Stimulated activated CD8-positive, alpha-beta memory T cell treated with anti-CD3 and anti-CD28 coated beads, Interleukin-4, amount 100 ng/mL, for 48 hours (primary cell): ENCODE measurements at regions not wholly inside any gene's neighbourhood (a gene's known extent, or its start where the extent isn't known, plus 50 kb on each side); places are given as distances from the start of the nearest gene placed in this dataset.
"Not testable (repeated sequence)": the region's sequence is repeated elsewhere in the genome, so short reads cannot be mapped to it uniquely, and the experiment has no call there.

Experiments
- DNase-seq: peaks from one replicate; pipeline ENCODE4 v3.0.0-alpha.2; 2020

GRCh38 chr6:130720076-130720715, 107.0 kb upstream of the SMLR1 start:
- no peak for DNase-seq

DNA sequence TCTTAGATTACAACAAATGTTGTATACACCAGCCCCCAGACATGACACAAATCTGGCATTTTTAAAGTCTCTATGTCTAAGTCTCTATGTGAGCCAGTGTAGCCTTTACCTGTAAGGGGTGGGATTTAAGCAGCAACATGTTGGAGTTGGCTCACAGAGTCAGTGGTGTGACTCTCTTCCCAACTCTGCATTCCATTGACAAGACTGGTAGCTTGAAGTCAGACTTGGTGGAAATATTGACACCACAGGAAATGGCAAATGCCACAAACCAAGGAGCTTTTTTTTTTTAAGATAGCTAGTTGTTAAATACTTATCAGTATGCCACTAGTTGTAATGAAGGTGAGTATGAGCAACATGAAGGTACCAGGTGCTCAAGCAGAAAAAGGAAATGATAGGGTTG, 103.1 kb upstream of the SMLR1 start:
- no peak for DNase-seq

- DNase-seq, result no peak
These were observed 101.7 kb upstream of the SMLR1 start for GRCh38 chr6:130725551-130725950.

DNA sequence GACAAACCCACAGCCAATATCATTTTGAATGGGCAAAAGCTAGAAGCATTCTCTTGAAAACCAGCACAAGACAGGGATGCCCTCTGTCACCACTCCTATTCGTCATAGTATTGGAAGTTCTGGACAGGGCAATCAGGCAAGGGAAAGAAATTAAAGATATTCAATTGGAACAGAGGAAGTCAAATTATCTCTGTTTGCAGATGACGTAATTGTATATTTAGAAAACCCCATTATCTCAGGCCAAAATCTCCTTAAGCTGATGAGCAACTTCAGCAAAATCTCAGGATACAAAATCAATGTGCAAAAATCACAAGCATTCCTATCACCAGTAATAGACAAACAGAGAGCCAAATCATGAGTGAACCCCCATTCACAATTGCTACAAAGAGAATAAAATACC, 99.1 kb upstream of the SMLR1 start:
- DNase-seq, result not testable (repeated sequence)

- DNase-seq, result no peak
These were observed 96.6 kb upstream of the SMLR1 start for GRCh38 chr6:130730600-130730999.

GRCh38 chr6:130734161-130734560, 93.0 kb upstream of the SMLR1 start:
- no peak for DNase-seq

- DNase-seq, result no peak
These were observed 86.9 kb upstream of the SMLR1 start for GRCh38 chr6:130740308-130740707.

- no peak for DNase-seq
These were observed 85.0 kb upstream of the SMLR1 start for GRCh38 chr6:130742131-130742681.

GRCh38 chr6:130743175-130743574, 84.0 kb upstream of the SMLR1 start:
- DNase-seq, result no peak

DNA sequence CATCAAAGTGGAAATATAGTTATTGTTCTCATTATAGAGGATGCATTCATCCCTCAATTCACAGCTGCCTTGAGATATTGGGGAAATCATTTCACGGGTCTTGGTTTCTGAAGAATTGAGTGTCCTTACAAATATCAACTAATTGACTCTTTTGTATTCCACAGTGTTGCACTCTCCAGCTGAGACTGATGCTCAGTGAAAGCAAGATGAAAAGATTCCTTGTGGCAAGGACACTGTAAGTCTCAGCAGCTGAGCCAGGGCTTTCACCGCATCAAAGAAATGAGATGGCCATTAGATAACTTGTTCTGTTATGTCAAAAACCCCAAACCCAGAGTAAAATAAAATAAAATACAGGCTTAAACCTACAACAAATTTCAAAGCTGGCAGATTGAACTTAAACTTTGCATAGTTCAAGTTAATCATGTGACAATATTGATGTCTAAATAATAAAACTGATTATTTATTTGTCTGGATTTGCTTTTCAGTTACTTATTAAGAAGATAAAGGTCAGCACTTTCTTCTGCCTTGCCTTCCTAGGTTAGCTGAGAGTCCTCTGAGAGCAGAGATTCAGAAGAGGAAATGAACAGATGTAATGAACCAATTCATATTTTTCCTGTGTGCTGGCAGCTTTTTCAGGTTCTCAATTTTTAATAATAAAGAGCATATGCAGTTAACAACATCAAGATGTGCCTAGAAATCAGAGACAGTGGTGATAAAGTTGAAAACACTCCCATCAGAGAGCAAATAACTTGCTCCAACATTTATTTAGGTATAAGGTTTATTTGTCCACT, 82.4 kb upstream of the SMLR1 start:
- DNase-seq, result no peak

DNA sequence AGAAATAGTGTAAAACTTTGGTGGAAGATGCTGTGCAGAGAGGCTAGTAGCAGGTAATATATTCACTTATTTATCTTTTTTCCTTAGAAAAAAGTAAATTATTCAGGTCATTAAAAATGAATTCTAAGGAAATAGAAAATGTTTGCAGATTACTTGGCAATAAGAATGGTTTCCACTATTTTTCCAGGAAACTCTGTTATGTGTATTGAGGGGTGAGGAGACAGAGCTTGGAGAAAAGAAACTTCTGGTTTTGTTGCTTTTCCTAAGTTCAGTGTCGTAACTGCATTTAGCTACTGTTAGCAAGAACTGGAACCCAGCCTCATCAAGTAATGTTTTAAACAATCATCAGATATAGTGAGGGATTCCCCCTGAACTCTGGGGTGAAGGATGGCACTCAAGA, 79.2 kb upstream of the SMLR1 start:
- no peak for DNase-seq

- no peak for DNase-seq
These were observed 77.8 kb upstream of the SMLR1 start for GRCh38 chr6:130749402-130749801.

GRCh38 chr6:130752267-130752666, 74.9 kb upstream of the SMLR1 start:
- no peak for DNase-seq

DNA sequence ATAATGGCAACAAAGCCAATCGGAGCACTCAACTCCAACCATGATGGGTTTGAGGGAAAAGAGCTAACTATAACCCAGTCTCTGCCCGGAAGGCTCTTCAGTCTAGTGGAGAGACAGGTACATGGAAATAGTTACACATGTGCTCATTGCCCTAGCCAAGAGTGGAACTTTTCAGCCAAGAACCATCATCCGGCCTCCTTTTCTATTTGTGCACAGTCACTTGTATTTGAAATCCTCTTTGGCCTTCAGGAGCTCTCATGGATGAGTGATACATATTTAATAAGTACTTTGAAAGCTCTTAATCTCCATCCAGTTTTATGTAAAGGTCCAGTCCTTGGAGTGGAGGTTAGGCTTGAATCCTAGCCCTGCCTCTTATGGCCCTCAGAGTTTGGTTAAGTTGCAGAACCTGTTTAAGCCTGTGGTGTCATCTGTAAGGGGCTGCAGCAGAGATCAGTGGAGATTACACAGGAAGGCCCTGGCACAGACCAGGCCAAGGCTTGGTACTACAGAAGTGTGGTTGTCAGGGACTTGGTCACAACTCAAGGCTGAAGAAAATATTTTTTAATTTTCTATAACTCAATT, 72.3 kb upstream of the SMLR1 start:
- no peak for DNase-seq

DNA sequence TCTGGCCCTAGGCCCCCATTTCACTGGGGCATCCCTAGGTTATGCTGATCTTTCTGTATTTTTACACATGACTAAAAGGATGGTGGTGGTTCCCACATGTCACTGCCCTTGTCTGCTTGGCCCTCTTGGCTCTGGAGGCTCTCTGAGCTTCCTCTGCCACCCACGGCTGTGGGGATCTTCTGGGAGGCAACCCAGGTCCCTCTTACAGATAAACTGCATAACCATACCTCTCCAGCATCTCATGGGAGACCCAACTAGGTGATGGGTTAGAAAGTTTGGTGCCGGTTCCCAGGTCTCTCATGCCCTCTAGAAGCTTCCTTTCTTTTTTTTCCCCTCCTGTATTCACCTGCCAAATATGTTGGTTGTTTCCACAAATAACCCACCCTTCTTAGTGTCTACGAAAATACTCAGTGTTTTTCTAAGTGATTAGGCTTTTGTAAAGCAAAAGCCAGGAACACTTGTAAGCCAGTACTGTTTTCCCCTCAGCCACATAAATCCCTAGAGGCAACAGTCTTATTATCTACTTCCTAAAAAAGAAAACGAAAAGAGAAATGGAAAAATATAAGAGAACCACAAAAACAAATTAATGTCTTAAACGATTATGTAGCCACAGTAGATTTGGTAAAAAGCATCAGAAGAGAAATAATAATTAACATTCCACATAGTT, 71.7 kb upstream of the SMLR1 start:
- DNase-seq, result no peak

DNA sequence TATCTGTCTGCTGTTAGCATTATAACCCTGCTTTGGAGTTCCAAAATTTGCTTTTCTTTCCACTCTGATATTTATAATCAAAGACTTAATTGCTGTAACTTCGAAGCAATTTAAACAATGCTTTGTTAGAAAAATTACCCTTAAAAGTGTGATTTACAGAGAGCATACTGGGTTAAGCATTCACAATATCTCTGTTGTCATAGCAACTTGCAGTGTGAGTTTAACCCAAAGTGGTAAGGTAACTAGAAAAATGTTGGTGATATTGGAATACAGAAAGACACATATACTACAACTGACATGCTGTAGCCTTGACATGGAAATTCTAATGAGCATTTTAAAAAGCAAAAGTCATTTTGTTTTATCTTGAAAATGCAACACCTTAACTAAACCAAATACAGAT, 70.4 kb upstream of the SMLR1 start:
- DNase-seq, result no peak

DNA sequence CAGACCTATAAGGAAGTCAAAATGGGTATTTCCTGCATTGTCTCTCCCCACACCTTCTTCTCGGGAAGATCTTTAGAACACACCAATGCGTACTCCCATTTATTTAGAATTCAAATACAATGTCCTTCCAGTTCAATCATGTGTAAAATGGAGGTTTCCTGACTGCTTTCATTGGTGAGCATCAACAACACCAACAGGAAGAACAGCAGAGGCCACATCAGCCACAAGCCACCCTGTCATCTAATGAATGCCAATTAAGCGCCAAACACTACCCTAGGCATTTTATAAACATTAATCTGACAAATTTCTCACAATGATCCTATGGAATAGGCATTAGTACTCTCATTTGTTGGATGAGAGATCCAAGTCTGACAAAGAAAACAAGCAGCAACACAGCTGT, 68.4 kb upstream of the SMLR1 start:
- no peak for DNase-seq

DNA sequence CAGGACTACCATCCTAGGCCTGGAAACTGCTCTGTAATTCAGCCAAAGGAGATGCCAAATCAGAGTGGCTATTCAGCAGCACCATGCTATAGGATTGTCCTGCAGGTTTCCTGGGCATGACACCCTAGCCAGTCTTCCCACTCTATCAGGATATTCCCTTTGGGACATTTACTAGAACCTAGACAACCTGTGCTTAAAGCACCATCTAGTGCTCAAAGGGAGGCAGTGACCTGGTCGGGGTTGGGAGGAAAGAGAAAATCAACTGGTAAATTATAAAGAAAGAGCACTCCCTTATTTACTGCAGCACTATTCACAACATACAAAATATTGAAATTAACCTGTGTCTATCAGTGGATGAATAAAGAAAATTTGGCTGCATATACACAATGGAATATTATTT, 67.2 kb upstream of the SMLR1 start:
- DNase-seq, result no peak

DNA sequence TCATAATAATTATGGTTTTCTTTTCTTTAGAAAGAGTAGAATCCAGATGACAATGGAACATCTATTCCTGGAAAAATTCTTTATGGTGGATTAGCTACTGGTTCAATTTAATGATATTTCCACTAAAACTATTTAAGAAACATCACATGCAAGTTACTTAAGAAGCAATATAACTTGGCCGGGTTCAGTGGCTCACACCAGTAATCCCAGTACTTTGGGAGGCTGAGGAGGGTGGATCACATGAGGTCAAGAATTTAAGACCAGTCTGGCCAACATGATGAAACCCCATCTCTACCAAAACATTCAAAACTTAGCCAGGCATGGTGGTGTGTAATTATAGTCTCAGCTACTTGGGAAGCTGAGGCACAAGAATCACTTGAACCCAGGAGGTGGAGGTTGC, 65.9 kb upstream of the SMLR1 start:
- DNase-seq, result no peak

DNA sequence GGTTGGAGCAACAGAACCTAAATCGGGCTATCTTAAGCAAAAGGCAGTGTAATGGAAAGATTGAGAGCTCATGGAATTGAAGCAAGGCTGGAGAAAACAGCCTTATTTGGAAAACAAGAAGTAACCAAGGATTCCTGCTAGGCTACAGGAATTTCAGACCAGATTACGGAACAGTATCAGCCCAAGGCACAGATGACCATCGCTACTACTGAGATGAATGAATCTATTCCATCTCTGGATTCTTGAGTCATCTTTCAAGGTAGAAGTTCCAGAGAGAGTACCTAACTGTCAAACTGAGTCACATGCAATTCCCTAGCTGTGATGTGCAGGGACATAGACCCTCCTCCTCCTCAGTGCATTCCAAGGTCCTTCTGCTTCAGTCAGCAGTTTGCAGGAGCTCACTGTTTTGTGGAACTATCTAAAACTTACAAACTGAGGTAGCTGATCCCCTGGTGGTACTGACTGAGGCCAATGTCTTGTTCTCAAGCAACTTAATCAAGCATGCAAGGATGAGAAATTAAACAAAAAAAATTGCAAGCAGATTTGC, 62.0 kb upstream of the SMLR1 start:
- no peak for DNase-seq

DNA sequence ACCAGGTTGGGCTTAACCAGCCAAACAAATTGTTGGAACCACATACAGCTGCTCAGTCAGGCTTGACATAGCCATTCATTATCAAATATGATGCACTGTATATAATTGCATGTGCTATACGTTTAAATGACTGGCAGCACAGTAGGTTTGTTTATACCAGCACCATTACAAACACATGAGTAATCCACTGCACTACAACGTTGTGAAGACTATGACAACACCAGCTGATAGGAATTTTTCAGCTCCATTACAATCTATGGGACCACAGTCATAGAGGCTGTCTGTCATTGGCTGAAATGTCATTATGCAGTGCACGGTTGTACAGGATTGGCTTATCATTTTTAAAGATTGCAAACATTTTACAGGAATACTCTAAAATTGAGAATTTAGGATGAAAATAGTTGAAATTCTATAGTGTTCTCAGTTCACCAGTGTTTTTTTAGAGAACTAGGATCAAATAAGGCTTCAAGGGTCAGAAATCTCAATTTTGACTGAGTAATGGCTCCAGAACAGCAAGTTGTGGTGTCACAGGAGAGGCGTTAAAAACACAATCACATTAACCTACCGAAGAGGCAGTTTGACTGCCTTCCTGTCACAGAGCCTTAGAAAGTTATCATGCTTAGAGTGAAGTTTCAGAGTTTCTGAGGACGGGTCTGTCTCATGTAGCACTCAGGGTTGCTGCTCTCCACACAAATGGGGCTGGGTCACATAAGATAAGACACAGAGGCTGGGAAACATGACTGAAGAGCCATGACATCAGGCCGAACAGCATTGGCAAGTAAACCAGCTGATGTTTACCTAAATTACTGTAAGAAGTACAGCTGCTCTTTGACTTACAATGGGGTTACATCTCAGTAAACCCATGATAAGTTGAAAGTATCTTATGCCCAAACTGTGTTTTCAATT, 60.7 kb upstream of the SMLR1 start:
- DNase-seq, result no peak

DNA sequence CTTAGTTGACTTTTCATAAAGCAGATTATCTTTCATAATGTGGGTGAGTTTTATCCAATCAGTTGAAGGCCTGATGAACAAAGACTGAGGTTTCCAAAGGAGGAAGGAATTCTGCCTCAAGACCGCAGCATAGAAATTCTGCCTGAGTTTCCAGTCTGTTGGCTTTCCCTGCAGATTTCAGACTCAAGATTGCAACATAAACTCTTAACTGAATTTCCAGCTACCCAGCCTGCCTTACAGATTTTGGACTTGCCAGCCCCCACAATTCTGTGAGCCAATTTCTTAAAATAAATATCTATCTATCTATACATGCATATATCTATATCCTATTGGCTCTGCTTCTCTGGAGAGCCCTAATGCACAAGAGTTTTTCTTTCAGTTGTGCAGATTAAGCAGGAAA, 57.3 kb upstream of the SMLR1 start:
- no peak for DNase-seq
